A673 (cell line): ENCODE measurements at regions not wholly inside any gene's neighbourhood (a gene's known extent, or its start where the extent isn't known, plus 50 kb on each side); places are given as distances from the start of the nearest gene placed in this dataset.

ENCODE experiments used
- BruUV-seq: library from RNA; stranded (reverse); fragments of 400-500 nt; replicated peaks from 2 replicates; lab custom pipeline; 2021; lab: Mats Ljungman, UMichigan
- CTCF ChIA-PET: fragments of 300-600 bp; sonication (Branson Sonifier 250); formaldehyde crosslinking; loops from one replicate; lab custom pipeline; 2022; ENCODE audit warnings: antibody characterized with exemption; lab: Charles Lee
- POLR2A ChIA-PET: fragments of 300-600 bp; sonication (Branson Sonifier 250); formaldehyde crosslinking; loops from one replicate; lab custom pipeline; 2022; ENCODE audit warnings: antibody characterized with exemption; ENCODE audit not compliant: low non-redundant PET; lab: Charles Lee
- DNase-seq: peaks from one replicate; pipeline ENCODE4 v3.0.0-alpha.2; 2015; ENCODE audit warnings: low spot score
- H3K27ac ChIP-seq: fragments of 200-600 bp; sonication (generic); 2 replicates; pipeline ENCODE4 v1.5.1; 2016; ENCODE audit warnings: mixed run types, low read depth, mild to moderate bottlenecking, mixed read lengths, antibody characterized with exemption, low read length; ENCODE audit not compliant: poor library complexity, severe bottlenecking
- H3K27me3 ChIP-seq: fragments of 200-600 bp; sonication (generic); replicated peaks from 2 replicates; pipeline ENCODE4 v1.6.1; 2017; ENCODE audit warnings: mixed run types, low read depth, mild to moderate bottlenecking, mixed read lengths, antibody characterized with exemption, low read length; ENCODE audit not compliant: insufficient read depth, poor library complexity
- H3K36me3 ChIP-seq: fragments of 200-600 bp; sonication (generic); 2 replicates; pipeline ENCODE4 v1.6.1; 2016; ENCODE audit warnings: mixed run types, mild to moderate bottlenecking, mixed read lengths, antibody characterized with exemption, low read length; ENCODE audit not compliant: insufficient read depth, poor library complexity, severe bottlenecking
- H3K4me1 ChIP-seq: fragments of 200-600 bp; sonication (generic); 2 replicates; pipeline ENCODE4 v1.6.1; 2017; ENCODE audit warnings: mixed run types, mild to moderate bottlenecking, mixed read lengths, antibody characterized with exemption, low read length; ENCODE audit not compliant: insufficient read depth, poor library complexity, severe bottlenecking
- H3K4me3 ChIP-seq: fragments of 200-600 bp; sonication (generic); 2 replicates; pipeline ENCODE4 v1.5.1; 2016; ENCODE audit warnings: low read depth, mixed run types, mild to moderate bottlenecking, mixed read lengths, low read length; ENCODE audit not compliant: poor library complexity, severe bottlenecking
- H3K9me3 ChIP-seq: fragments of 200-600 bp; sonication (generic); 2 replicates; pipeline ENCODE4 v1.6.1; 2016; ENCODE audit warnings: mixed run types, low read depth, mild to moderate bottlenecking, mixed read lengths, antibody characterized with exemption, low read length; ENCODE audit not compliant: poor library complexity, severe bottlenecking
- CTCF ChIP-seq: fragments of 300-800, 200-600 bp; sonication (generic); conservative IDR thresholded peaks from 2 replicates; pipeline ENCODE4 v1.5.1; 2017; ENCODE audit warnings: low read depth, mild to moderate bottlenecking, antibody characterized with exemption, low read length, moderate library complexity, mixed read lengths
- EZH2 ChIP-seq: fragments of 200-600 bp; sonication (generic); IDR thresholded peaks from 2 replicates; pipeline ENCODE4 v1.6.1; 2017; ENCODE audit warnings: borderline replicate concordance, low read depth, mild to moderate bottlenecking, mixed read lengths, antibody characterized with exemption, low read length; ENCODE audit not compliant: poor library complexity, severe bottlenecking
- intact Hi-C: fragments of 100-400 bp; cut with micrococcal nuclease; formaldehyde crosslinking; loops from one replicate; pipeline ENCODE4 v1.10.0; 2022; ENCODE audit not compliant: unreplicated experiment

- TF ChIP-seq CTCF (no peak), EZH2 (no peak)
- Histone ChIP-seq H3K4me1 (no peaks in the 10 kb centered on the region), H3K9me3 (no peaks in the 10 kb centered on the region), H3K27ac (no peak overlapping the region), H3K36me3 (no peaks in the 10 kb centered on the region), H3K27me3 (no peaks in the 10 kb centered on the region), H3K4me3 (no peak overlapping the region)
- POLR2A ChIA-PET, result no interaction called here
- intact Hi-C loops, result no loop called here
- DNase-seq, result no peak
- CTCF ChIA-PET, result no interaction called here
- BruUV-seq, result no TSS peak
These were observed 123.1 kb downstream of the ASB1 start for GRCh38 chr2:238549866-238550265.

GRCh38 chr2:238551091-238551490 is 124.4 kb downstream of the ASB1 start:
- POLR2A ChIA-PET, result no interaction called here
- no TSS peak for BruUV-seq

DNA sequence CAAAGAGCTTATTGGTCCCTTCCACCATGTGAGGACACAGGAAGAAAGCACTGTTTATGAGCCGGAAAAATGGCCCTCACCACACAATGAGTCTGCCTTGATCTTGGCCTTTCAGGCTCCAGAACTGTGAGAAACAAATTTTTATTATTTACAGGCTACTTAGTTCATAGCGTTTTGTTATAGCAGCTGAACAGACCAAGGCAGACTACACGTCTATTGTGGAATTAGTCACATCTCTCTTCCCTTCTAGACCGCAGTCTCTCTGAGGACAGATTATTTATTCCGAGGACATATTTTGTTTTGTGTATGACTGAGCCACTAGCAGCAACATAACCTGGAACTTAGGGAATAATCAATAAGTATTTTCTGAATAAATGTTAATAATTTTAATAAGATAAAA is 125.5 kb downstream of the ASB1 start:
- Histone ChIP-seq H3K27ac (no peak overlapping the region), H3K4me3 (no peak overlapping the region), H3K4me1 (no peaks in the 10 kb centered on the region), H3K27me3 (no peaks in the 10 kb centered on the region), H3K36me3 (no peaks in the 10 kb centered on the region), H3K9me3 (no peaks in the 10 kb centered on the region)
- BruUV-seq, result no TSS peak
- intact Hi-C loops, result no loop called here
- CTCF ChIA-PET, result no interaction called here
- no peak for DNase-seq
- TF ChIP-seq EZH2, result no peak
- no peak for TF ChIP-seq CTCF
- POLR2A ChIA-PET, result no interaction called here

More at GRCh38 chr2:238551091-238551490, 124.4 kb downstream of the ASB1 start:
- no peak for TF ChIP-seq EZH2
- TF ChIP-seq CTCF, result no peak
- intact Hi-C loops, result no loop called here
- DNase-seq, result no peak
- CTCF ChIA-PET, result no interaction called here
- Histone ChIP-seq H3K27ac (no peak overlapping the region), H3K9me3 (no peaks in the 10 kb centered on the region), H3K4me1 (no peaks in the 10 kb centered on the region), H3K36me3 (no peaks in the 10 kb centered on the region), H3K4me3 (no peak overlapping the region), H3K27me3 (no peaks in the 10 kb centered on the region)
